ENCODE measurements at regions not wholly inside any gene's neighbourhood (a gene's known extent, or its start where the extent isn't known, plus 50 kb on each side); places are given as distances from the start of the nearest gene placed in this dataset.

DNA sequence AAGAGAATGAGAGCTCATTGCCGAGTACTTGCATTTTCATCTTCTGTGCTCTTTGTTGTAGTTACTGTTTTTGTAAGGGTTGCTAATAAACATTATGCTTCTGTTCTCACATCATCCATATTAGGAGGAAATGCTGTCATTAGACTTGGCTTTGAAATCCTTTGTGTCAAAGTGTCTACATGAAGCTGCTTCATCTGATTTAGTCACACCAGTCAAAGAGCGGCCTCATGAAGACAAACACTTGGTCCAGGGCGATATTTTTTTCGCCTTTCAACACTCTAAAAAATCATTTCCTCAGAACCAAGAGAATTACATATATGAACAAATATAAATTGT, 105.0 kb downstream of the SPRY2 start:
- Histone ChIP-seq H3K56ac (ENCODE audit: insufficient read length, low read depth, low read length) (no peak overlapping the region), H3K79me2 (ENCODE audit: insufficient read depth, low read length) (no peaks in the 10 kb centered on the region), H3K4ac (ENCODE audit: low read depth, low read length) (no peak overlapping the region), H3K9ac (ENCODE audit: extremely low read depth, insufficient read length, low read length) (no peak overlapping the region), H3K23me2 (ENCODE audit: insufficient read length, low read depth, low read length, poor library complexity, severe bottlenecking) (no peaks in the 10 kb centered on the region), H2AK5ac (ENCODE audit: insufficient read length, low read length) (no peak overlapping the region), H2BK15ac (ENCODE audit: low read depth, low read length) (no peak overlapping the region), H2BK5ac (ENCODE audit: insufficient read length, low read length) (no peak overlapping the region), H4K20me1 (ENCODE audit: control insufficient read depth, insufficient read depth, insufficient read length) (no peaks in the 10 kb centered on the region), H3K79me1 (ENCODE audit: insufficient read depth, low read depth, low read length, poor library complexity, severe bottlenecking) (no peaks in the 10 kb centered on the region), H3T11ph (ENCODE audit: low read length) (no peak overlapping the region), H2AFZ (ENCODE audit: low read length) (no peak overlapping the region), H4K8ac (replicated peaks; ENCODE audit: insufficient read length, low read depth, low read length) (no peak overlapping the region), H2BK12ac (ENCODE audit: insufficient read length, low read depth, low read length) (no peak overlapping the region), H3K4me1 (ENCODE audit: insufficient read depth, low read length) (no peaks in the 10 kb centered on the region), H3K9me3 (ENCODE audit: control insufficient read depth, low read depth, low read length) (peaks cover 3% of the 10 kb centered on the region), H4K91ac (ENCODE audit: insufficient read length, low read depth, low read length) (no peak overlapping the region), H3K14ac (ENCODE audit: insufficient read depth, low read length) (no peak overlapping the region), H3K18ac (ENCODE audit: insufficient read length, low read depth, low read length) (no peak overlapping the region), H2BK20ac (ENCODE audit: low read depth, low read length, poor library complexity, severe bottlenecking) (no peak overlapping the region), H3K27ac (ENCODE audit: insufficient read length, low read depth, low read length) (no peak overlapping the region), H2BK120ac (ENCODE audit: low read depth, low read length, poor library complexity, severe bottlenecking) (no peak overlapping the region), H3K4me2 (ENCODE audit: insufficient read depth, insufficient read length, low read length) (no peak overlapping the region), H4K5ac (ENCODE audit: insufficient read length, low read depth, low read length) (no peak overlapping the region), H3K27me3 (ENCODE audit: insufficient read depth, low read length) (no peaks in the 10 kb centered on the region), H3K23ac (ENCODE audit: insufficient read length, low read depth, low read length) (no peak overlapping the region)
- Mint-ChIP-seq H3K4me3 (no peak overlapping the region), H3K27me3 (ENCODE audit: low read depth) (no peaks in the 10 kb centered on the region), H3K9me3 (peaks cover 2 to 5% of the 10 kb centered on the region in 2 experiments; a peak in 3 of 5 replicates), H3K27ac (no peak overlapping the region), H3K4me1 (peaks cover 6 to 12% of the 10 kb centered on the region in 2 experiments; a peak in 3 of 4 replicates), H3K36me3 (ENCODE audit: insufficient read depth in 1 of 3, low read depth in 3 of 3) (peaks cover 0 to 4% (median 3%) of the 10 kb centered on the region in 3 experiments; a peak in 2 of 7 replicates)
- TF ChIP-seq, protein P1, sequence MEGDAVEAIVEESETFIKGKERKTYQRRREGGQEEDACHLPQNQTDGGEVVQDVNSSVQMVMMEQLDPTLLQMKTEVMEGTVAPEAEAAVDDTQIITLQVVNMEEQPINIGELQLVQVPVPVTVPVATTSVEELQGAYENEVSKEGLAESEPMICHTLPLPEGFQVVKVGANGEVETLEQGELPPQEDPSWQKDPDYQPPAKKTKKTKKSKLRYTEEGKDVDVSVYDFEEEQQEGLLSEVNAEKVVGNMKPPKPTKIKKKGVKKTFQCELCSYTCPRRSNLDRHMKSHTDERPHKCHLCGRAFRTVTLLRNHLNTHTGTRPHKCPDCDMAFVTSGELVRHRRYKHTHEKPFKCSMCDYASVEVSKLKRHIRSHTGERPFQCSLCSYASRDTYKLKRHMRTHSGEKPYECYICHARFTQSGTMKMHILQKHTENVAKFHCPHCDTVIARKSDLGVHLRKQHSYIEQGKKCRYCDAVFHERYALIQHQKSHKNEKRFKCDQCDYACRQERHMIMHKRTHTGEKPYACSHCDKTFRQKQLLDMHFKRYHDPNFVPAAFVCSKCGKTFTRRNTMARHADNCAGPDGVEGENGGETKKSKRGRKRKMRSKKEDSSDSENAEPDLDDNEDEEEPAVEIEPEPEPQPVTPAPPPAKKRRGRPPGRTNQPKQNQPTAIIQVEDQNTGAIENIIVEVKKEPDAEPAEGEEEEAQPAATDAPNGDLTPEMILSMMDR (conservative IDR thresholded peaks at IDR 0.05): no peak
- DNase-seq: no peak
- WGBS (ENCODE audit: extremely low coverage, insufficient read length, low lambda C conversion rate): no CpG with 5 or more reads among the region's 4 CpGs
